Activated T-cell treated with anti-CD3 and anti-CD28 coated beads for 24 hours (primary cell): ENCODE measurements at regions not wholly inside any gene's neighbourhood (a gene's known extent, or its start where the extent isn't known, plus 50 kb on each side); places are given as distances from the start of the nearest gene placed in this dataset.

Experiments
- DNase-seq: peaks from one replicate; pipeline ENCODE4 v3.0.0-alpha.2; 2020; ENCODE audit warnings: low read depth

DNA sequence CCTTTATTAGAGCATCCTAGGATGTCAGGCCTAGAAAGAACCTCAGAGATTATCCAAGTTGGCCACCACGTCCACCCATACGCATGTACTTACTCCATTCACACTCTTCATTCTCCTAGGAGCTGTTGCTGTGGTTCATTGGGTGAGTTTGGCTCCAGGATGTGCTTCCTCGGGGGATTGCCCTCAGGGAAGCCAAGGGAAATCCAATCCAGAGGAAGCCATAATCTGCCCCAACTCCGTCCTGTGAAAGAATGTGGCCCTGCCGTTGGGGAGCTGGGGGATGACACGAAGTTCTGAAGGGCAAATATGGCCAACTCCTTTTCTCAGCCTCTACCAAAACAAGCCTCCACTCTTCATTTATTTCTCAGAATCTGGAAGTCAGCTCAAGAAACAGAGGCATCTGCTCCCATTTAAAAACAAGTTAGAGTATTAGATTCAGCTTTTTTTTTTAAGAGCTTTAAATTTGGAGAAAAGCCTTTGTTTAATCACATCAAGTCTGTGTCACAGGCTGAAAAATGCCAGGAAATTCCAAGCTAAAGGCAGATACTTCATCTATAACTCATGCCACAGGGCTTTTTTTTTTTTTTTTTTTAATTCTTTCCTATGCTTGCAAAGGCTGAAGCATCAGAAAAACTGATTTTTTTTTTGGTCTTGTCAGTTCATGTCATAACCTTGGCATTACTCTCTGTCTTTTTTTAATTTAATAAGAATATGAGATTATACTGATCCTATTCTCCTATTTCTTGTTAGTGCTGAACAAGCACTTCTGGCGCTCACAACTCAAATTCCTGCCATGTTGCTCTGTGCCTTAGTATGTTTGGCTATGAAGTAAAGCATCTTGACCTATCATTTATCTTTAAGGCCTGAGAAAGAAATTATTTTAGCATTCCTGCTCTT lies 480.9 kb upstream of the MARCKS start:
- DNase-seq, result no peak

DNA sequence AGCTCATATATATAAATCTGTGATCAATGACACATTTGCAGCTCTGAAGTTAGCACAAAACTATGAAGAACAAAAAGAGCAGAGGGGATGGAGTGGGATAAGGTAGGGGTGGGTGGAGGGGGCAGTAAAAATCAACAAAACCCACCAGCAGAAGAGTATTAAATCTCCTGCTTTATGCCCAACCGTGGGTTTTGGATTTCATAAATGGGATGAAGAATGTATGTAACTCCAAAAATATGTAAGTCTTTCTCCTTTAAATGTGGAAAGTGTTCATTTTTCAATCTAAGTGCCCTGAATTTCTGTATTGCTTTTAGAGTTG lies 480.3 kb upstream of the MARCKS start:
- DNase-seq, result no peak

DNA sequence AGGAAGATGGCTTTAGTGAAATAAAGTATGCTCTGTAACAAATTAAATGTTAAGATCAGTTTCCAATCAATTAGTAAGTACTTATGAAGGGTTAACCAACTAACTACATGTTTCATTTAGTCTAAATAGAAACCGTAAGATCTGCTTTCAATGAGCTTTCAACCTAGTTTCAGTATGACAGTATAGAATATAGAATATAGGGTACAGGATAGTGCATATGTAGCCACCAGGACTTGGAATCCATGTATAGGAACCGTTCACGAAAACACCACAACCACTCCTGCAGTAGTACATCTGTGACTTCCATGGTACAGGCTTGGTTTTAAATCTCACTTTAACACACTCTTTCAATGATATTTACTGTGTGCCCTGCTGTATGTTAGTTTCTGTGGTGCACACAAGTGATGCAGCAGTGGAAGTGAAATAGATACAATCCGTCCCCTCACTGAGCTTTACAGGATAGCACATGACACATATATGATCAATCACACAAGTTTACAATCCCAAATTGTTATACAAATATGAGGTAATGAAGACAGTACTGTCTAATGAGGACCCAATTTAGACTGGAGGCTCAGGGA lies 479.7 kb upstream of the MARCKS start:
- DNase-seq, result no peak

DNA sequence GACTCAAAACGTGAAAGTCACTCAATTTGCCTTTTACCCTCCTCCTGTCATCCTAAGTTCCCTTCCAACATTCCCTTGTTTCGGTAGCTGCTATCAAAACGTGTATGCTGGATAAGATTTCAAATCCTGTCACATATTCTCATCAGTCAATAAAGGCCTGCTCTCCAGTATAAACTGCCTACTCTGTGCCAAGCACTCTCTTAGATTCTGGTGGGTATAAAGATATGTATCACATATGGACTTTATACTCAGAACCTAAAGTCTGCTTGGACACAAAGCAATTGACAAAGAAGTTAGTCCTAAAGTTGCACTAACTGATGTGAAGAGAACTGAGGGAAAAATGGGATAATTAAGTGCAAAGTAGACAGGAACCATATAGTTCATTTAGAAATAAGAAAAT lies 476.6 kb upstream of the MARCKS start:
- DNase-seq, result no peak

DNA sequence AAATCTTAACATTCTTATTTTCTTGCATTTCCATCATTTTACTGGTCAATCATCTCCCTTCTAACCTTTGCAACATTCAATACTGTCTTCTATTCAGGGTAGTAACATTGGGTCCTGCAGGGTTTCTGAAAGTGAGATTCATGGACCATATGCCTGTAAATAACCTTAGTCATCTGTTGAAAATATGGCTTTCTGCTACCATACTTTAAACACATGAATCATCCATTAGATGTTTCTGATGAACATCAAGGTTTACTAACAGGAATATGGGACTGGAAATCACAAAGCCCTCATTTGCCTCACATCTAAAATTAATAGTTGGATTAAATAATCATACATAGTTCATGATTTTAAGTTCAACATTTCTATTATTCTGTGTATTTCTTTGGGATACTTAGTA lies 475.9 kb upstream of the MARCKS start:
- no peak for DNase-seq

DNA sequence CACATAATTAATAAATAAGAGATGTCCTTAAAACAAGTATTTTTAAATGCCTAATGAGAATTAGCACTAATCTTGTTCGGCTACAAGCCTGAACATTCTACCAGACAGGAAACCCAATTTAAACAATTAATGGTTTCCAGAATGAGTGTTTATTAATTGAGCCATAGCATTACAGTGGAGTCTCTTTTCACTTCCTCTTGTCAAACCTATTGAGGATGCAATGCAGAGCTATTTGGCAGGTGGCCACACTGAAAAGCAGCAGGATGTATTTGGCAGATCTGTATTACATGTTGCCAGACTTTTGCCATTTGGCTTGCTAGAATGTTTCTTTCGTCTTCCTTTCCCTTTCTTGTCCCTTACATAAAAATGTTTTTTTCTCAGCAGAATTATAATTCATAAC lies 475.2 kb upstream of the MARCKS start:
- no peak for DNase-seq

DNA sequence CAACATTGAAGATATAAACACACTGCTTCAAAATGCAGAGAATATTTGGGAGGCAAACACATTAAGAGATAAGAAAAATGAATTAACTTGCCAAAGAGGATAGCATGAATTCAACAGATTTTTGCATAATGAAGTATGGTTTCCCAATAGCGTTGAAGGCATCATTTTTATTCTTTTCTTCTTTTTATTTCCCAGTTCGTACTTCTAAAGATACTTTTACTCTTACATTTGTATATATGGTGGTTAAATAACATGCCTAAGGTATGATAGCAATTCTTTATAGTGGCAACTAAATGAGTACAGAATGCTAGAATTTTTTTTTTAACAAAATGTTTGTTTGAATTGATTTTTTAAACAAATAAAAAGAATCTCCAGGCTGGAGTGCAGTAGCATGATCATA lies 473.4 kb upstream of the MARCKS start:
- no peak for DNase-seq

DNA sequence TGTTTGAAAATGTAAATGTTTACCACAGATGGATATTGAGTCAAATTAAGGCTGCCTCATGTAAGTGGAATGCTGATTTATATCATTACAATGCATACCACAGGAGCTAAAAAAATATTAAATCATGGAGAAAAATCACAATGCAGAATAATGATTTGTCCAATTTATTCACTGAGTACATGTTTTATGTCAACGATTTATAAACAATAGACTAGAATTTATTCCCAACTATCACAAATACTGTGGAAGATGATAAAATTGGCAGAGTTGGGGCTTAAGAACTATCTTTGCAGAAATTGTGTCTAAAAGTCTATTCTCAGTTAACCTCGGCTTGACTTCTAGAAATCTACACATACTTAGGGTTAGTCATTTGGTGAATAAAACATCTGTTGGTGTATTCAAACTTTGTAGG lies 472.1 kb upstream of the MARCKS start:
- DNase-seq, result no peak

DNA sequence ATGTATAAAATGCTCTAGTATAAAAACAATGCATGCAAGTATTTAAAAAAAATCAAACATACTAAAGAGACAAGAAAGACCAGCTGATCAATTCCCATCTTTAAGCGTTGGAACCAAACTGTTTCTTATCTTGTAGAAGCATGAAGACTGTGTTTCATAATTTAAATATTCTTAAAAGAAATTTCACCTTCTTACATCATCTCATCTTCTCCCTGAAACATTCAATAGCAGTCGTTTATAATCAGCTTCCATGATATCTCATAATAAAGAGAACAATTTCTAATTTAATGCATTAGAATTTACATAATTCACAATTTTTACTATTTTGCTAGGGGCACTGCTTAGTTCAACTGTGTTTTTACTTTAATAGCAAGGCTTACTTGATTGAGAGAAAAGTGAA lies 468.1 kb upstream of the MARCKS start:
- no peak for DNase-seq

DNA sequence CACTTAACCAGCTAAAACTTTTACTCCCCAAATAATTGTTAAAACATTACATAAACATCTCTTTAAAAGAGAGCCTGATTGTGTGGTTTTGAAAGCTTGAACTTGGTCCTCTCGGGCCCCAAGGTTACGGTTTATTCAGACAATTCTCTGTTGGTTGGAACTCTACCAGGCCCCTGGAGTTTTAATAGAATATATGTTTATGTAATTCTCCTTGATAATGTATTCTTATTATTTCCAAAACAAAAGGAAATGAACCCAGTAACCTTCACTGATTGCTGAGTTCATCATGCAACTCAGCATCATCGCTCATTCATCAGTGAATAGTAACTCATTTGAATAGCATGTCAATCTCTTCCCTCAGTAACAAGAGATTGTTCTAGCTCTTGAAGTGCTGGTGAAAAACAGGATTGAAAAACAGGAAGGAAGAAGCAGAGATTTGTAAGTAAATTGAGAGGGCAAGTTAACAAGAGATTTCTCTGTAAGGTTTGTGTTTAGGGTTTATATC lies 464.5 kb upstream of the MARCKS start:
- DNase-seq, result no peak

DNA sequence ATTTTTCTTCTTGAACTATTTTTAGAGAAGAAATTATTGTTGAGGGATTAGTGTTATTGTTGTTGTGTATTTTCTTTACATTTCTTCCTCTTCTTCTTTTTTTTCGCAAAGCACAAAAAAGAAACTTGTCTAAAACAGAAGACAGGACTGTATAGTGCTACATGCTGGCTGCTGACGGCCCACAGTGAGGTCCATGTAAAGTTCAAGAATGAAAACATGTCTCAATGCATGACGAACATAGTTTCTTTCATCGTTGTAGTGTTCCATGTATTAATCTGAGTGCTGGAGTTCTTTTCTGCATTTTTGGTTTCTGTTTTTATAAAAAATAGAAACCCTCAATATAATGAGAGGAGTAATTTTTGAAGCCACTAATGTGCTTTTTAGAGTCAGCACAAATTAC lies 462.9 kb upstream of the MARCKS start:
- no peak for DNase-seq

DNA sequence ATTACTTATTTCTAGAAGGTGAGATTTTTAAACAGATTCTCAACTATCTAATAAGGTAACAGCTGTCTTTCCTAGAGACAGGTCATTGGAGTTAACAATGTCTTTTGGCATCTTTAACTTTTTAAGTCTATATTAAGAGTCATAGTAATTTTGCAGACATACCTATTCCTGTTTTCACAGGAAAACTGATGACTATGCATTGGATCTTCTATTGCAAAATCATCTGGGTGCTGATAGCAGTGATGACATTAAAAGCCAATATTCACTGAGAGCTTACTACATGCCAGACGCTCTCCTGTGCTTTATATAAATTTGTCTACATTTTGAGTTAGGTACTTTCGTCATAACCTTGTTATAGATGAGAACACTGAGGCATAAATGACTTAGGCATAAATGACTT lies 462.4 kb upstream of the MARCKS start:
- no peak for DNase-seq

DNA sequence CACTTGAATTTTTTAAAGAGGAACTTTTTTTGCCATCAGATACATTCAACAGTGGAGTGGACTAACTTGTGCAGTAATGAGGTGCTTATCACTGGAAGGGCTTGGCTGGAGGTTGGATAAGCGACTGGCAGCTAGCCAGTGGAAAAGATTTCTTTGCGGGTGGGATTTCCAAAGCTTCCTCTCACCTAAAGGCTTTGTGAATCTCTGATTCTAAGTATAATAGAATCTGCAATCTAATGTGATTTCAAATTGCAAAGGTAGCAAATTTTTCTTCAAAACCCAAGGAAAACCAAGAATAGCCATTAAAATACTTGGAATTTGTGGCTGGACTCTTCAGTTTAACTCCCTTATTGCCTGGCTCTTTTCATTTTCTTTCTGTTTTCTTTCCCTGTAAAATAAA lies 460.4 kb upstream of the MARCKS start:
- DNase-seq, result no peak

DNA sequence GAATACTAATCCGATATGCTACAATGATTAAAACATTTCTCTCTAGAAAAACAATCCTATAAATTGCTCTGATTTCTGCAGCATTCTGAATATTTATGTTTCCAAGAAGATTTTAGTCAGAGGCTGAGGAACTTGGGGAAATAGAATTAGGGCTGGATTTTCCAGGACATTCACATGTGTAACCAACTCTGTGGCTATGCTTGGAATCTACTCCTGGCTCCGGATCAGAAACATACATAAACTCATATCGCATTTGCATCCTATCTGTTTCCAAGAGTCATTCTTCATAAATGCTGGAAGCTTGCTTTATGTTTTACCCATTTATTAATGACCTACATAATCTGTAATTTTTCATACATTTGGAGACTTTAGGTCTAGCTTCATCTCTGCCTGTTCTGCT lies 459.9 kb upstream of the MARCKS start:
- DNase-seq, result no peak

DNA sequence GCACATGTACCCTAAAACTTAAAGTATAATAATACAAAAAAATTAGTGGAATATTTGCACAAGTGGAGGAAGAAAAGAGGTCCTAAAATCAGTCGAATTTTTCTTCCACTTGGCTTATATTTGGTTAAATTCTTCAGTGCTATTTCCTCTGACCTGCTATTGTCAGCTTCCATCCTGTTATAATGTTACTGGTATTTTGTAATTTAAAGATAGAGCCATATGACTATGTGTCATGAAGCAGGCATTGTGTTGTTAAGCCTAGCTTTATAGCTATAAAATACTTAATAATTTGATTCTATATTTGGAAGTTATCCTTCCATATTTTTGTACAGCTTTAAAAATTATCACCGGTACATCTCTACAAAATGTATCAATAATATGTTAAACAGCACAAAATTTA lies 455.9 kb upstream of the MARCKS start:
- no peak for DNase-seq

DNA sequence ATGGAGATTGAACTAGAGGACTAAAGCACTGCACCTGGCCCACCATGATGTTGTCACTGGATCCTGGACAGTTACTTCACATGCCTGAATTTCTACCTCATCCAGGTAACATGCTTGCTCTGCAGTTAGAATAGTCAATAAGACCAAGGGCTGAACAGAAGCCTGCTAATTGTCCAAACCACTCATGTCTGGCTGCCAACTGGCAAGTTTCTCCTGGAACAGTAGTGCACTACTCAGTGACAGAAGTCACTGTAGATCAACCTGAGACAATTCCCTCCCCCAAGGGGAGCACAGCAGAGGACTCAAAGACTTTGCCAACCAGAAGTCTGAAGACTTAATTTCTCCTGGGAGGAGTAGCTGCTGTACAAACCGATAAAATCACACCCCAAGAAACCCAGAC lies 454.6 kb upstream of the MARCKS start:
- DNase-seq, result no peak

DNA sequence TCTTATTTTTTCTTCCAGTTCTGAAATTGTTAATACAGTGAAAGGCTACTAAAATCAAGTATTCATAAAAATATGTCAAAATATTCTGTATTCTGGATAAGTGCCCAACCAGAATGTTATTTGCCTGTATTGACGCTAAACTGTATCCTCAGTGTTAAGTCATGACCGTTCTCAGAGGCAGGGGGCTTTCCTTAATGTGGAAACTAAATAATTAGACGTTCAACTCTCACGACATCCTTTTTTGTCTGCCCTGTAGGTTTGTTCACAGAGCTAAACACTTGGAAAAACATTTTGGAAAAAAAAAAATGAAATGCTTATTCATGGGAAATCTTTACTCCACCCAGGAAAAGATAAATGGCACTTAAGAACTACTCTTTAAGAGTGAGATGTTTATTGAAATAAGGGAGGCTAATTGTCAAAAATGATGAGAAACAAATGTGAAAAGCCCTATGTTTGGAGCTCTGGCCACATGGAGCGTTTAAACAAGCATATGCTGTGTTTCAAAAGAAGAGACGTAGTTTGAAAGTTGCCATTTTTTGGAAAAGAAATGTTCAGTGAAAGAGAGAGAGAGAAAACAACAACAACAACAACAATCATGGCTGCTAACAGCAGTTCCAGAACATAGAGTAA lies 453.1 kb upstream of the MARCKS start:
- DNase-seq, result no peak

DNA sequence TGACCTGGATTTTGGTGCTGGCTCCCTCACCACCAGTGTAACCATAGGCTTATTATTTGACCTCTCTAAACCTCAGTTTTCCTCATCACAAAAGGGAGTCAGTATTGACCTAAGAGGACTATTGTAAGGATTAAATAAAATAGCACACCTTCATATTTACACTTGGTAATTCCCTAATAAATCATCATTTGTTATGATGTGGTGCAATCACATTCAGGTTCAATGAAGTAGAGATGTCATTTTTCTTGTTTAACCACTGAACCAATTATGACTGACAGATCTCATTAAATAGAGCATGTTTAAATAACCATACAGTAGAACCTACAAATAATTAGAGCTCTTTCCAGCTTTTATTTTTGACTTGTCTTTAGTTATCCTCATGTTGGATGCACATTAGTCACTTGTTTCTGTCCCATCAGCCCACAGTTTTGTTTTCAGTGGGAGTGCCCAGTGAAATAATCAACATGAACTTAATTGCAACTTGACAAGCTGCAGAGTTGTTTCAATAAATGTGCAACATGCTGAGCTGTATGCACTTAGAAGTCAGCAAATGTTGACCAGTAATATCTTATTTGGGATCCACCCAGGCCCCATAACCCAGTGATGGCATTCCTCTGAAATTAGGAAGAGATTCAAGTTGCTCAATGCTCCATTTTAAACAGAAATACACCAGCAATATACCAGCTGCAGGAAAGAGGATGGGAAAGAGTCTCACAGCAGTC lies 451.7 kb upstream of the MARCKS start:
- no peak for DNase-seq

DNA sequence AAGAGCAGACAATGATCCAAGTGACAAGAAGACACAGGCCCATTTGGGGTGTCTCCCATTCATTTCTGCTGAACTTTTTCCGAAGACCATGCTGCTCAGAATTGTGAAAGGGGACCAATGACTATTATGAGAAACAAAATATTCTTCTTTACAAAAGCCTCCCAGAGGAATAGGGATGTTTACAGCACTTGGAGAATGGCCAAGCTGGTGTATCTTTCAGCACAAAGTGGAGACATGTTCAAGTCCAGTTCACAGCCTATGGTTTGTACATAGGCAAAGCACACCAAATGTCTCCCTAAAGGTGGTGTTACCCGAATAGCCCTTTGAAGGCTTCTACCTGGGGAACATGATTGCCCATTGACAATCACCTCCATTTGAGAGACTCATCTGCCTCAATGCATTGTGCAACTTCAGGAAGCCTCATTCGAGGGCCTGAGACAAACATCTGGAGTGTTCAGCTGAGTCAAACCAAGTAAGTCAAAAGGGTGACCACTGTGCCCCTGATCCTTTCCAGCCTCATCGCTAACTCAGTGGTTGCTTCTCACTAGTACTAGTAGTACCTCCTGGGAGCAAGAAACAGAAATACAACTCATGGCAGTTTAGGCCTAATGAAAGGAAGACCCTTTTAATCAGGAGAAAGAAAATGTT lies 451.0 kb upstream of the MARCKS start:
- DNase-seq, result no peak

DNA sequence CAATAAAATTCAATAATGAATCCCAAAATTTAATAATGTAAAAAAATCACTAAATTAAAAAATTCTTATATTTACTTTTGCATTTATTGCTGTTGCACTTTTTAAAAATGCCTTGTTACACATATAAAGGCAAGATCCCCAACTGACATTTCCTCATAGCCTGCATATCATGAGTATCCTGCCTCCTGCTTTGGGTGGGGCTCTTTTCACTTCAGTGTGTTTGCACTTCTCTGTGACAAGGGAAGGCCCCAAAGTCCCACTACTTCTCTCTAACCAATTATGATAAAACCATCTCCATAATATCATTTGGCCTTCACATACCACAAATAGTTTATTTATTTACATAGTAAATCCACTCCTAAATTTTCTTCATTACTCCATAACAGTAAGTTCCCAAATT lies 446.1 kb upstream of the MARCKS start:
- DNase-seq, result no peak

DNA sequence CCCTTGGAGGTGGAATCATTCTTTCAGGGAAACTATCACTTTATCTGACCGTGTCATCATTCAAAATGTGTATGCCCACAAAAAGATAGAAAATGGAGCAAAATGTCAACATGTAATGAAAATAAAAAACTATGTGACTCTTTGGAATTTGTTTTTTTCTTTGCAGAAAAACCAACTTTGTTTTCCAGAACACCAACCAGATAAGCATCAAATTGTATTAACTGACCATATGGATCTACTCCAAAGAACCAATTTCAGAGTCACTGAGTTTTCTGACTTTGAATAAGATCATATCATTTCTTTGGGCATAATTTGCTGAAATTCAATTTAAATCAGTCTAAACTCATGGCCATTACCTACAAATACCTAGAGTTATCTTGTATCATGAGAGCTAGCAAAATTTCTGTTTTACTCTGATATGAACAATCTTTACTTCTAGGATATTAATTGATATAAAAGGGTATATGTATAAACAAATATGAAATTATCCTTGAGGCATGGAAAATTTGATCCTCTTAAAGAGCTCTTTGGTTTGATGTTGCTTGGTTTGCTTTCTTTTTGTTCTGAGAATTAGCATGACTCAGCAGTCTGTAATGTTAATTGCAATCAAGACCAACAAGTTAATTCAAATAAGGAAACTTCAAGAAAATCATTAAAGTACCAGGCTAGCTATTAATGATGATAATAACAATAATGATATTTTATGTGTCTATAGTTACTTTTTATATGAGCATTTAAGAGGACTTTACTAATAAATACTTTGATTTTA lies 444.4 kb upstream of the MARCKS start:
- no peak for DNase-seq
